NOMO-1 treated with DMSO at 0.1 percent for 48 hours (cell line): ENCODE measurements at regions not wholly inside any gene's neighbourhood (a gene's known extent, or its start where the extent isn't known, plus 50 kb on each side); places are given as distances from the start of the nearest gene placed in this dataset.

Source experiments
- DNase-seq: peaks from one replicate; lab custom pipeline; 2025; ENCODE audit not compliant: unreplicated experiment; lab: John Stamatoyannopoulos, UW

- DNase-seq: no peak
These were observed 182.3 kb upstream of the BCL6 start for GRCh38 chr3:187927565-187927964.

GRCh38 chr3:187929112-187929816 lies 184.0 kb upstream of the BCL6 start:
- no peak for DNase-seq

DNA sequence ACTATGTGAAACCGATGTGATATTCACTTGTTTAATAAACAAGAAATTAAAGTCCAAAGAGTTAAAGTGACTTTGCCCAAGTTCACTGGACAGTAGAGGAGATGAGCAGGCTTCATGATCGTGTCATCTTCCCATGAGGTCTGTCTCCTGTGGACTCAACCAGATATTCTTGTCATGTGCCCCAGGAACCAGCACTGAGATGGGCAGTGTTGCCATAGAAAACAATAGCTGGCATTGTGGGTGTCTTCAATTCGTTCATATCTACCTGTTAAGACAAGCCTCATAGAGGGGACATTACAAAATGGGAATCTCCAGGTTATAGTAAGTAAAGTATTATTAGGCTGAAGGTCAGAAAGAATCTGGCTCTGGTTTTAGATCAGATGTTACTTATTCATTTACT lies 184.8 kb upstream of the BCL6 start:
- DNase-seq: no peak

DNA sequence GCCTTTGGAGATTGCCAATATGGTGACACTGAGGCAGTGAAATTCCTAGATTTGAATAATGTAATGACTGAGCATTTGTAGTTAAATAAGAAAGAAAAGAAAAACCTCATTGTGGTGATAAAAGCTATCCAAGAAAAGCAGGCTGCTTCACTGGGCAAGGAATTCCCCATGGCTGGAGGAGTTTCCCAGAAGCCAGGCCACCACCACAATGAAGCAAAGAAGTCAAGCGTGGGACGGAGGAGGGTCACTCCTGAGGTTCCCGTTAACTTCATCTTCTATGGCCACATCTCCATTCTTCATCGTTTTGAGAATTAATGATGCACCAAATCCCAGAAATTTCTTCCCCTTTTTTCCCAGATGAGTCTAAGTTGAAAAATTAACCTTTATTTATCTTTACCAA lies 185.8 kb upstream of the BCL6 start:
- no peak for DNase-seq

- no peak for DNase-seq
These were observed 186.6 kb upstream of the BCL6 start for GRCh38 chr3:187931770-187932278.

DNA sequence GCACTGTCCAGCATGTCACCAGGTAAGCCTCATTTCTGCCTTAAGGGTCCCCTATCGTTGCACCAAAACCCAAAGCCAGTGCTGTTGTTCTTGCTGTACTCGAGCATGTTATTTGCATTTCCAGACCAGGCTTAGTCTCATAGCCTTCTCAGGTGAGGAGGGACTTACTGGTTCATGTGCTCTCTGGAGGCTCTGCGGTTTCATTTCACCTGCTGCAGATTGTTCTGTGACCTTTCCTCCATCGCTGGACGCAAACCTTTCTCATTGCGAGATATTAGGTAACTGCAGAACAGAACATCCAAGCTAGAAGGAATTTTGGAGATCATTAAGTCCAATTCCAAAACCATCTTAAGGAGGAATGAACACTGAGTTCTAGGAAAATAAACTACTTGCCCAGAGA lies 187.3 kb upstream of the BCL6 start:
- DNase-seq: no peak

DNA sequence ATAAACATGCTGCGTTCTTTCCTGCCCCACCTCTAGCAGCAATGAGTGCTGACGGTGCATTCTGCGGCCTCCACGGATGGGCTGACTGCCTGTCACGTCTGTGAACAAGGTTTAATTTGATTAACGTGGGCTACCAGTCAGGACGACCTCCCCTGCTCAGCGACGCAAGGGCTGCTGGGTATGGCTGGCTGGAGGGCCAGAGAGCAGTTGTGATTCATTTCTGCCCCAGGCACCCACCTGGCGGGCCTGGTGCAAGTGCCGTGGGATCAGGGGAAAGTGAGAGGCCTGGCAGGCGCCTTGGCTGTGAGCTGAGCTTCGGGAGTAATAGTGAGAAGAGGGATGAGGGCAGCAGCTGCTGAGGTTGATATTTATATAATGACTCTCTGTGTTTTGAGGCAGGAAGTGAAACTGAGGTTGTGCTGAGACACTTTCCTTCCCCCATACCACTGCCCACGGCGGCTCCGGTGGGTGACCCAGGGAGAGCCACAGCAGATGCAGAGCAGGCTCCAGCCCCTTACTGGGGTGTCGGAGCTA lies 190.4 kb upstream of the BCL6 start:
- peak; percentile 90 for DNase-seq

DNA sequence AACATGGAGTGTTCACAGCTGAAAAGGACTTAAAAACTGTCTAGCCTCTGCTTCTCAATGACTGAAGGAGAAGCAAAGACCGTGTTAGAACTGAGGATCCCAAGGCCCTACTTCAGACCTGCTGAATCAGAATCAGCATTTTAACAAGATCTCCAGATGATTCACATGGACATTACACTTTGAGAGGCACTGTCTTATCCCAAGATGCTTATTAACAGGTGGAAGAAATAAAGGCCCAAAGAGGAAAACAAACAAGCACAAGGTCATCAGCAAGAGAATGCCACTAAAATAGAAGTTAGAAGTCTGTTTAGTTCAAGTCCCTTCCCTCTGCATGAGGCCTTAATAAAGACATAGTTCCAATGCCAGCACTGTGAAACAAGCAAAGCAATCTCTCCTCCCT lies 191.4 kb upstream of the BCL6 start:
- no peak for DNase-seq

DNA sequence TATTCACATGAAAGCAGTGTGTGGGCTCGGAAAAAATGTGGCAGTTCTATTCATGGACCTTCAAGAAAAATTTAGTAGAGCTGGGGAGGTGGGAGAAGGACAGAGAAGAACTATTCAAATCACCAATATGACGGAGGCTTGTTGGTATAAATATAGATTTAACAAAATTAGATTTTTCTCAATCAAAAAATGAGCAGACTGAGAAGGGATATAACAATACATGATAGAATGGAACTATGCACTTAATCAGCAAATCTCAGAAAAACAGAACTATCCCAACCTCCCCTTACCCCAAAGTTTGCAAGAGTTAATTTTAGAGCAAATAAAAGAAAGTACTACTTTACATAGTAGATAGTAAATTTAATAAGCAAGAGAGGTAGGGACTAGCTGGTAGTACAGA lies 194.6 kb upstream of the BCL6 start:
- no peak for DNase-seq

DNA sequence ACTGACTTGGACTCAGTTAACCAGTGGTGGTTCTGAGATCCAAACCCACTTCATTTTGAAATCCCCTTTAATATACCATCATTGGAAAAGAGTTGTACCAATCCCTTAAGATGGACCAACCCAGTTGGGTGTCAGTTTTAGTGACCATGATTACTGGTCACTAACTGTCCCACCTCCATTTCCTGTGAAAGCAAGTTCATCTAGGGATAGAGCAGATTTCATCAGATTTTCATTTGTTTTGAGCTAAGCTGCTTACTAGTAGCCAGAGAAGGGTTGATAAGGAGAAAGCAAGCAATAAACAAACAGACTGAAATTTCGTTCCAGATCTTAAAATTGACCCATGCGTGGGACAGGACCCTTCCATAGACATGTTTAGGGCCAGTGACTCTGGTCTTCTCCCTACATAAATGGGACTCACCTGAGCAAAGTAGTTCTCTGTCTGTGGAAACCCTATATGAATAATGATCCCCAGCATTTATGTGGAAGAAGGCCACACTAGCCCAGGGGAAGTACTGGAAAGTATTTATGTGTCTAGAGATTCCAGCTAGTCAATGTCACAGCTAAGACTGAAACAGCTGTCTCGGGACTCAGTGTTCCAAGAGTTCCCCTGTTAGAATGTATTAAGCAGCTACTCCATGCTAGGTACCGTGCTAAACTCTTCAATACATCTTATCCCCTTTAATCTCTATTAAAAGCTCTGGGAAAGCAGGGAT lies 196.0 kb upstream of the BCL6 start:
- DNase-seq: no peak

GRCh38 chr3:187941848-187942194 lies 196.6 kb upstream of the BCL6 start:
- DNase-seq: no peak

GRCh38 chr3:187942658-187943241 lies 197.5 kb upstream of the BCL6 start:
- no peak for DNase-seq

DNA sequence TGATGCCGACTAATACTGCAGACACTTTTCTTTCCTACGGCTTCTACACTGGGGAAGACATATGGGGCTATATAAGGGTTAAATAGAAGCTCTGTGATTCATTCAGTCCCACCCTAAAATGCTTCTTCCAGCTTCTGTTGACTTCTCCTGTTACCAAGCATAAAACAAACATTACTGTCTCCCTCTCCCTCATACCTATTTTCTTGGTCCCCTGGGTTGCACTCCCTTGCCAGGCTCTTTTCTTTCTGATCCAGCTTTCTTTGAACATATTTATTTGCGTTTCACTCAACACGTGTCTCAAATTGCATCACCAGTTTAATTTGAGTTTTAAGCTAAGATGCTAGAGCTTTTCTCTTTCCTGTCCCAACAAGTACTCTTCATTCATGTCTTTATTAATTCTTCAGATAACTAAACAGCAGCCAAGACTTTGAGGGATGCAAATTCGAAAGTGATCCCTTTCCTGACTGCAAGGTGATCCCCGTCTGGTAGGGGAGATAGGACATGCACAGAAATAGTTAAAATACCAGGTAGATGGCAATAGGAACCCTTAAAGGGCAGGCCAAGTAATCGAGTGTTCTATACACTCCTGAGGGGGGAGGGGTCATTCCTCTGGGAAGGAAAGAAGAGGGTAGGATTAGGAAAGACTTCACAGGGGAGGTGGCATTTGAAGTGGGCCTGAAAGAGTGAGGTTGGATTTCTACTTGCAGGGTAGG lies 198.6 kb upstream of the BCL6 start:
- DNase-seq: no peak

GRCh38 chr3:187944390-187945179 lies 199.3 kb upstream of the BCL6 start:
- peak; percentile 47 for DNase-seq

- DNase-seq: no peak
These were observed 200.1 kb upstream of the BCL6 start for GRCh38 chr3:187945374-187945773.

- no peak for DNase-seq
These were observed 201.0 kb upstream of the BCL6 start for GRCh38 chr3:187946163-187946691.

DNA sequence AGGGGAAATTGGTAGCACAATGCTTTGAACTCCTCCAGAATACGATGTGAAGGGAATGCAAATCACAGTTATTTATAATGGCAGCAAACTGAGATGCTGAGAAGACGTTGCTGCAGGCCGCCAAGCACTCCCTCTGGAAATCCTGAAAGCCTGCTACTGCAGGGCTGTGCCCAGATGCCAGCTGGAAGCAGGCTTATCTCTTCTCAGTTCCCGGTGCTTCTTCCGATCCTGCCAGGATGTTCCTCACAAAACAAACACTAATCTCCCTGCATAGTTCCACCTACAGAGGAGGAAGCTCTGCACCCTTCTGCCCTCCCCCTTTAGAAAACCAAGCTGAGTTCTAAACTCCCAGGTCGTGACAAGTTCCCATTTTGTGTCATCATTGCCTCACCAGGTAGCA lies 201.7 kb upstream of the BCL6 start:
- peak; percentile 20 for DNase-seq

- DNase-seq: no peak
These were observed 202.8 kb upstream of the BCL6 start for GRCh38 chr3:187947927-187948682.

DNA sequence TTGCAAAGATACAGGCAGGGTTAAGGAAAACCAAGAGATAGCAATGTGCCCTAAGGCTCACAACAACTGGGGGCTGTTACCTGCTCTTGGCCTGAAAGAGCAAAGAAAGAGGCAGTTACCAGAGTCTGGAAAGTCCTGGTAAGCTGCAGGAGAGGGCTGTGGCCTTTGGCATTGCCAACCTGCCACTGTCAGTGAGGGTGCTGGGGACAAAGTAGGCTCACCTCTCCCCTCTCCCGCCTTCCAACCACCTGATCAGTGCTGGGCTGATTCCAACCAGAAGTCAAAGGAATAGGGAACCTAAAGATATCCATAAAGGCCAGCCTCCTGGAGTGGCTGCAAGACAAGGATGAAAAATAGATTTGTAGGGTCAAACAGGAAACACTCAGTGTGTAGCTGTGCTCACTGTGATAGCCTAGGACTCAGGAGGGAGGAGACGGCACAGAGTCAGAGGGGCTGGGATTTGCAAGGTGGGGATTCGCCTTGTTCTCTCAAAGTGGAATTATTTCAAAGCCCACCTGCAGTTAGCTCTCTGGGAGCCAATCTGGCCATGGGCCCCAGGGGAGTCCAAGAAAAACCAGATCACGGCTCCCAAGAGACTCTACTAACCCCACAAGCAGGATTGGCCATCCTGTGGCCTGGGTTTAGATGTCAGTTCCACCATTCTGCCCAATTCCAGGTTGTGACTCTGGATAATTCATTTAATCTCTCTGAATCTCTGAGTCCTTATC lies 204.0 kb upstream of the BCL6 start:
- DNase-seq: no peak
